Muscle layer of duodenum (tissue), 2 donors: ENCODE measurements at regions not wholly inside any gene's neighbourhood (a gene's known extent, or its start where the extent isn't known, plus 50 kb on each side); places are given as distances from the start of the nearest gene placed in this dataset.
"Not testable (repeated sequence)": the region's sequence is repeated elsewhere in the genome, so short reads cannot be mapped to it uniquely, and the experiment has no call there.

ENCODE experiments used
- H3K27ac ChIP-seq: one replicate; pipeline ENCODE4 v1.7.0; 2013; ENCODE audit warnings: mild to moderate bottlenecking, low read length
- H3K27me3 ChIP-seq: one replicate; pipeline ENCODE4 v1.7.0; 2013; ENCODE audit warnings: low read depth, mild to moderate bottlenecking, control low read depth, low read length
- H3K36me3 ChIP-seq, 2 donors: one replicate each; pipeline ENCODE4 v1.7.0; 2013; ENCODE audit warnings: low read length in 2 of 2, control low read depth in 1 of 2, mild to moderate bottlenecking in 1 of 2; ENCODE audit not compliant: insufficient read depth in 2 of 2, control insufficient read depth in 1 of 2
- H3K4me1 ChIP-seq, 2 donors: one replicate each; pipeline ENCODE4 v1.7.0; 2013; ENCODE audit warnings: low read length in 2 of 2, mild to moderate bottlenecking in 2 of 2, control low read depth in 1 of 2, moderate library complexity in 1 of 2; ENCODE audit not compliant: insufficient read depth in 2 of 2, control insufficient read depth in 1 of 2
- H3K4me3 ChIP-seq, 2 donors: one replicate each; pipeline ENCODE4 v1.7.0; 2013; ENCODE audit warnings: low read length in 2 of 2, low read depth in 1 of 2, mild to moderate bottlenecking in 1 of 2
- H3K9me3 ChIP-seq, 2 donors: one replicate each; pipeline ENCODE4 v1.7.0; 2013; ENCODE audit warnings: low read length in 2 of 2, control low read depth in 1 of 2, mild to moderate bottlenecking in 1 of 2; ENCODE audit not compliant: control insufficient read depth in 1 of 2
- donor health status: healthy.

GRCh38 chr9:1929134-1929533 is 86.0 kb upstream of the SMARCA2 start:
- no peaks in the 10 kb centered on the region for H3K9me3 ChIP-seq
- no peak overlapping the region for H3K27ac ChIP-seq
- H3K4me1 ChIP-seq, result no peaks in the 10 kb centered on the region
- no peaks in the 10 kb centered on the region for H3K36me3 ChIP-seq
- no peak overlapping the region for H3K4me3 ChIP-seq
- no peaks in the 10 kb centered on the region for H3K27me3 ChIP-seq

GRCh38 chr9:1929722-1930244 is 85.4 kb upstream of the SMARCA2 start:
- no peaks in the 10 kb centered on the region for H3K9me3 ChIP-seq
- H3K27me3 ChIP-seq, result no peaks in the 10 kb centered on the region
- H3K27ac ChIP-seq, result no peak overlapping the region
- no peaks in the 10 kb centered on the region for H3K36me3 ChIP-seq
- H3K4me1 ChIP-seq, result no peaks in the 10 kb centered on the region
- H3K4me3 ChIP-seq, result no peak overlapping the region

- H3K27me3 ChIP-seq, H3K36me3 ChIP-seq, H3K27ac ChIP-seq, H3K9me3 ChIP-seq, H3K4me1 ChIP-seq, H3K4me3 ChIP-seq: not testable (repeated sequence)
Measured at GRCh38 chr9:1930245-1930736, 84.9 kb upstream of the SMARCA2 start.

- H3K9me3 ChIP-seq, result no peaks in the 10 kb centered on the region
- no peaks in the 10 kb centered on the region for H3K36me3 ChIP-seq
- H3K4me3 ChIP-seq, result no peak overlapping the region
- H3K27ac ChIP-seq, result no peak overlapping the region
- H3K4me1 ChIP-seq, result no peaks in the 10 kb centered on the region
- H3K27me3 ChIP-seq, result no peaks in the 10 kb centered on the region
Measured at GRCh38 chr9:1938135-1938534, 77.0 kb upstream of the SMARCA2 start.

- H3K9me3 ChIP-seq, result no peaks in the 10 kb centered on the region
- no peaks in the 10 kb centered on the region for H3K27me3 ChIP-seq
- H3K4me1 ChIP-seq, result no peaks in the 10 kb centered on the region
- no peak overlapping the region for H3K27ac ChIP-seq
- no peaks in the 10 kb centered on the region for H3K36me3 ChIP-seq
- no peak overlapping the region for H3K4me3 ChIP-seq
Measured at GRCh38 chr9:1938675-1939170, 76.4 kb upstream of the SMARCA2 start.

GRCh38 chr9:1939466-1939865 is 75.7 kb upstream of the SMARCA2 start:
- no peak overlapping the region for H3K27ac ChIP-seq
- H3K27me3 ChIP-seq, result no peaks in the 10 kb centered on the region
- no peak overlapping the region for H3K4me3 ChIP-seq
- H3K36me3 ChIP-seq, result no peaks in the 10 kb centered on the region
- no peaks in the 10 kb centered on the region for H3K9me3 ChIP-seq
- no peaks in the 10 kb centered on the region for H3K4me1 ChIP-seq

- H3K36me3 ChIP-seq, result no peaks in the 10 kb centered on the region
- no peaks in the 10 kb centered on the region for H3K4me1 ChIP-seq
- H3K27me3 ChIP-seq, result no peaks in the 10 kb centered on the region
- no peak overlapping the region for H3K27ac ChIP-seq
- no peak overlapping the region for H3K4me3 ChIP-seq
- no peaks in the 10 kb centered on the region for H3K9me3 ChIP-seq
Measured at GRCh38 chr9:1939926-1940368, 75.2 kb upstream of the SMARCA2 start.

GRCh38 chr9:1941989-1942388 is 73.2 kb upstream of the SMARCA2 start:
- Histone ChIP-seq H3K27me3 (no peaks in the 10 kb centered on the region), H3K4me3 (no peak overlapping the region), H3K4me1 (no peaks in the 10 kb centered on the region), H3K36me3 (no peaks in the 10 kb centered on the region), H3K9me3 (no peaks in the 10 kb centered on the region), H3K27ac (no peak overlapping the region)

GRCh38 chr9:1946526-1947283 is 68.4 kb upstream of the SMARCA2 start:
- no peaks in the 10 kb centered on the region for H3K36me3 ChIP-seq
- H3K4me3 ChIP-seq, result no peak overlapping the region
- no peaks in the 10 kb centered on the region for H3K9me3 ChIP-seq
- H3K27ac ChIP-seq, result no peak overlapping the region
- H3K4me1 ChIP-seq, result no peaks in the 10 kb centered on the region
- H3K27me3 ChIP-seq, result no peaks in the 10 kb centered on the region

GRCh38 chr9:1947438-1947837 is 67.7 kb upstream of the SMARCA2 start:
- Histone ChIP-seq H3K4me1 (no peaks in the 10 kb centered on the region), H3K4me3 (no peak overlapping the region), H3K36me3 (no peaks in the 10 kb centered on the region), H3K27me3 (no peaks in the 10 kb centered on the region), H3K27ac (no peak overlapping the region), H3K9me3 (no peaks in the 10 kb centered on the region)

- no peaks in the 10 kb centered on the region for H3K9me3 ChIP-seq
- H3K27me3 ChIP-seq, result no peaks in the 10 kb centered on the region
- H3K4me1 ChIP-seq, result no peaks in the 10 kb centered on the region
- H3K36me3 ChIP-seq, result no peaks in the 10 kb centered on the region
- no peak overlapping the region for H3K4me3 ChIP-seq
- no peak overlapping the region for H3K27ac ChIP-seq
Measured at GRCh38 chr9:1948541-1948940, 66.6 kb upstream of the SMARCA2 start.
